ENCODE measurements at regions not wholly inside any gene's neighbourhood (a gene's known extent, or its start where the extent isn't known, plus 50 kb on each side); places are given as distances from the start of the nearest gene placed in this dataset.

DNA sequence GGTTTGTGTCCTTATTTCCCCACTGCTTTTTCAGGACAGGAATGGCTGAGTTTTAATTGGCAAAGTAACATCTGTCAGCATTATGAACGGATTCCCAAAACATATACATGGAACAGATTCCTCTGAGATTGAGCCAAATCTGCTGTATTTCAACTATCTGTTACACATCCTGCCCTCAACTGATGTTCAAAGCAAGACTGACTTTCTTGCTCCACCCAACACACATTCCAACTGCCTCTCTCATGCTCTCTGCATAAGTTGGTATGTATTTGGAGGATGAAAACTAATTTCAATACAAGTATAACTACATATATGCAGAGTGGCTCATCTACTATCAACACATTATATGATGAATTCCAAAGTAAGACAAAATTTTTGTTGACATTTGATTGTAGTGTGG, 342.2 kb downstream of the GATA3 start:
- Histone ChIP-seq H3K27ac (no peak overlapping the region), H3K4me1 (peaks cover 17% of the 10 kb centered on the region; the same call in 2 of the 3 replicates), H3K4me2 (no peak overlapping the region), H3K9me3 (no peaks in the 10 kb centered on the region), H3K4me3 (no peak overlapping the region)
- 61% methylated on average over 1 of the region's 1 CpG for WGBS (ENCODE audit: missing lambda C conversion rate)
- ATAC-seq, result no peak
- DNase-seq (ENCODE audit: low read depth in 1 of 2, low spot score in 1 of 2), result peak in 1 of 2 experiments; percentile 19
- CTCF ChIA-PET, result no interaction called here
- FAIRE-seq, result peak; percentile 43
- no peak for TF ChIP-seq CHD4 (IDR thresholded peaks at IDR 0.05; ENCODE audit: borderline replicate concordance)
- no peak for TF ChIP-seq KDM5A (IDR thresholded peaks at IDR 0.05)
- no peak for TF ChIP-seq HEYL (CRISPR knock-in tag; IDR thresholded peaks at IDR 0.05)
- no peak for TF ChIP-seq NR3C1 (IDR thresholded peaks at IDR 0.05)
- no peak for TF ChIP-seq NFE2L2 (conservative IDR thresholded peaks at IDR 0.05; ENCODE audit: low read length)
- no peak for TF ChIP-seq CEBPB (IDR thresholded peaks at IDR 0.05)
- no peak for TF ChIP-seq ZNF302 (CRISPR knock-in tag; IDR thresholded peaks at IDR 0.05)
- TF ChIP-seq EHMT2 (IDR thresholded peaks at IDR 0.05; ENCODE audit: low read depth), result no peak
- TF ChIP-seq MYC (IDR thresholded peaks at IDR 0.05; ENCODE audit: borderline replicate concordance, low read length), result no peak
- no peak for TF ChIP-seq KDM1A (IDR thresholded peaks at IDR 0.05; ENCODE audit: low read depth)
- TF ChIP-seq TP53 (CRISPR knock-in tag; IDR thresholded peaks at IDR 0.05), result no peak
- no peak for TF ChIP-seq JUNB (IDR thresholded peaks at IDR 0.05)
- TF ChIP-seq TFCP2L1 (CRISPR knock-in tag; IDR thresholded peaks at IDR 0.05), result no peak
- no peak for TF ChIP-seq HOXA7 (CRISPR knock-in tag; IDR thresholded peaks at IDR 0.05)
- no peak for TF ChIP-seq FOSL2 (IDR thresholded peaks at IDR 0.05)
- TF ChIP-seq FOSL2 (CRISPR knock-in tag; IDR thresholded peaks at IDR 0.05), result no peak
- no peak for TF ChIP-seq ESRRA (IDR thresholded peaks at IDR 0.05; ENCODE audit: borderline replicate concordance, low read length)
- no peak for TF ChIP-seq JUN (IDR thresholded peaks at IDR 0.05)
- TF ChIP-seq RNF2 (IDR thresholded peaks at IDR 0.05; ENCODE audit: borderline replicate concordance, low read depth), result no peak
- no peak for TF ChIP-seq ZFP36 (IDR thresholded peaks at IDR 0.05; ENCODE audit: borderline replicate concordance, partially characterized antibody)
- no peak for TF ChIP-seq NPAS2 (CRISPR knock-in tag; IDR thresholded peaks at IDR 0.05; ENCODE audit: borderline replicate concordance)
- POLR2A ChIA-PET, result no interaction called here

DNA sequence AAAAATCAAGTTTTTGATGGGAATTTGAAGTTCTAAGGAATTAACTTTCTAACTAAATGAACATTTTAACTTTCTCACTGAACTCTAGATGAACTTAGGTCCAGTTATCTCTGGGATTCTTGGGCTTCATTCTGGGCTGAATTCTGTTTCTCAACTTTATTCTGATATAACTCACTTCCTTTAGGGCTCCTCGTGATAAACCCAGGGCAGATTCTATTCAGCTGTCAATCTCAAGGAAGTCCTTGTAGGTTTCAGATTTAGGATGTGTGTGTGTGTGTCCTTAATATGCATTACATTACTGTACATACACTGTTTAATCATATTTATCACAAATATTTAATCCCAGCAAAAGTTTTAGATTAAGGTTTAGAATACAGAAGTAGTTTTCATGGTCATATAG, 344.3 kb downstream of the GATA3 start:
- POLR2A ChIA-PET, result no interaction called here
- H3K4me2 ChIP-seq, result no peak overlapping the region
- H3K4me1 ChIP-seq, result 0 out of 3 replicates have a peak, but pooled peaks cover under 1% of the 10 kb centered on the region
- FAIRE-seq (peak; percentile 84), DNase-seq (ENCODE audit: low read depth in 1 of 2, low spot score in 1 of 2) (no peak), ATAC-seq (no peak)
- TF ChIP-seq TP53 (CRISPR knock-in tag; IDR thresholded peaks at IDR 0.05) (no peak), CHD2 (IDR thresholded peaks at IDR 0.05; ENCODE audit: low read length, partially characterized antibody) (no peak), HOXA7 (CRISPR knock-in tag; IDR thresholded peaks at IDR 0.05) (no peak), HOXB5 (CRISPR knock-in tag; IDR thresholded peaks at IDR 0.05) (no peak), POLR2AphosphoS2 (conservative IDR thresholded peaks at IDR 0.05; ENCODE audit: low read length) (no peak), RAD21 (conservative IDR thresholded peaks at IDR 0.05 in 1 of 2, IDR thresholded peaks at IDR 0.05 in 1 of 2) (no peak), RCOR1 (IDR thresholded peaks at IDR 0.05; ENCODE audit: low read depth, low read length) (no peak)
- TF ChIP-seq, protein P1, sequence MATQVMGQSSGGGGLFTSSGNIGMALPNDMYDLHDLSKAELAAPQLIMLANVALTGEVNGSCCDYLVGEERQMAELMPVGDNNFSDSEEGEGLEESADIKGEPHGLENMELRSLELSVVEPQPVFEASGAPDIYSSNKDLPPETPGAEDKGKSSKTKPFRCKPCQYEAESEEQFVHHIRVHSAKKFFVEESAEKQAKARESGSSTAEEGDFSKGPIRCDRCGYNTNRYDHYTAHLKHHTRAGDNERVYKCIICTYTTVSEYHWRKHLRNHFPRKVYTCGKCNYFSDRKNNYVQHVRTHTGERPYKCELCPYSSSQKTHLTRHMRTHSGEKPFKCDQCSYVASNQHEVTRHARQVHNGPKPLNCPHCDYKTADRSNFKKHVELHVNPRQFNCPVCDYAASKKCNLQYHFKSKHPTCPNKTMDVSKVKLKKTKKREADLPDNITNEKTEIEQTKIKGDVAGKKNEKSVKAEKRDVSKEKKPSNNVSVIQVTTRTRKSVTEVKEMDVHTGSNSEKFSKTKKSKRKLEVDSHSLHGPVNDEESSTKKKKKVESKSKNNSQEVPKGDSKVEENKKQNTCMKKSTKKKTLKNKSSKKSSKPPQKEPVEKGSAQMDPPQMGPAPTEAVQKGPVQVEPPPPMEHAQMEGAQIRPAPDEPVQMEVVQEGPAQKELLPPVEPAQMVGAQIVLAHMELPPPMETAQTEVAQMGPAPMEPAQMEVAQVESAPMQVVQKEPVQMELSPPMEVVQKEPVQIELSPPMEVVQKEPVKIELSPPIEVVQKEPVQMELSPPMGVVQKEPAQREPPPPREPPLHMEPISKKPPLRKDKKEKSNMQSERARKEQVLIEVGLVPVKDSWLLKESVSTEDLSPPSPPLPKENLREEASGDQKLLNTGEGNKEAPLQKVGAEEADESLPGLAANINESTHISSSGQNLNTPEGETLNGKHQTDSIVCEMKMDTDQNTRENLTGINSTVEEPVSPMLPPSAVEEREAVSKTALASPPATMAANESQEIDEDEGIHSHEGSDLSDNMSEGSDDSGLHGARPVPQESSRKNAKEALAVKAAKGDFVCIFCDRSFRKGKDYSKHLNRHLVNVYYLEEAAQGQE (IDR thresholded peaks at IDR 0.05), result no peak
- CTCF ChIA-PET, result interaction anchor here (1.3 kb wide), 1 partner anchor 10 kb away, joined by 4 read pairs; no protein-coding TSS in a partner anchor
- H3K9me3 ChIP-seq, result no peaks in the 10 kb centered on the region
- 81% methylated on average over 1 of the region's 1 CpG for WGBS (ENCODE audit: missing lambda C conversion rate)
- H3K4me3 ChIP-seq, result no peak overlapping the region
- H3K27ac ChIP-seq, result no peak overlapping the region
